ENCODE measurements at regions not wholly inside any gene's neighbourhood (a gene's known extent, or its start where the extent isn't known, plus 50 kb on each side); places are given as distances from the start of the nearest gene placed in this dataset.

DNA sequence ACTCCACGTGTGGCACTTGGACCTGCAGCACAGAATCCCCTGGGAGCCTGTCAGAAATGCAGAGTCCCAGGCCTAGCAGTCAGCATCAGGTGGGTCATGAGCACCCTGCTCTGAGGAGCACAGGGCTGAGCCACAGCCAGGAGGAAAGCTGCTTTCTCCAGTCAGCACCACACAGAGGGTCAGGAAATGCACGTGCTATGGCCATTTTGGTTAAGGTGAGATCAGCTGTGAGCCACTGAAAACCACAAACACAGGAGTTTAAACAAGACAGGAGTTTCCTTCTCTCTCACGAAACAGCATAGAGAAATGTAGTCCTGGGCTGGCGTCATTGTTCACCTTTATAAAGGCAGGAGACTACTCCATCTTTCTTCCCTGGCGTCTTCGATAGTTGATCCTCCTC lies 204.5 kb upstream of the SFSWAP start:
- TF ChIP-seq, protein P1, sequence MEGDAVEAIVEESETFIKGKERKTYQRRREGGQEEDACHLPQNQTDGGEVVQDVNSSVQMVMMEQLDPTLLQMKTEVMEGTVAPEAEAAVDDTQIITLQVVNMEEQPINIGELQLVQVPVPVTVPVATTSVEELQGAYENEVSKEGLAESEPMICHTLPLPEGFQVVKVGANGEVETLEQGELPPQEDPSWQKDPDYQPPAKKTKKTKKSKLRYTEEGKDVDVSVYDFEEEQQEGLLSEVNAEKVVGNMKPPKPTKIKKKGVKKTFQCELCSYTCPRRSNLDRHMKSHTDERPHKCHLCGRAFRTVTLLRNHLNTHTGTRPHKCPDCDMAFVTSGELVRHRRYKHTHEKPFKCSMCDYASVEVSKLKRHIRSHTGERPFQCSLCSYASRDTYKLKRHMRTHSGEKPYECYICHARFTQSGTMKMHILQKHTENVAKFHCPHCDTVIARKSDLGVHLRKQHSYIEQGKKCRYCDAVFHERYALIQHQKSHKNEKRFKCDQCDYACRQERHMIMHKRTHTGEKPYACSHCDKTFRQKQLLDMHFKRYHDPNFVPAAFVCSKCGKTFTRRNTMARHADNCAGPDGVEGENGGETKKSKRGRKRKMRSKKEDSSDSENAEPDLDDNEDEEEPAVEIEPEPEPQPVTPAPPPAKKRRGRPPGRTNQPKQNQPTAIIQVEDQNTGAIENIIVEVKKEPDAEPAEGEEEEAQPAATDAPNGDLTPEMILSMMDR (IDR thresholded peaks at IDR 0.05) = no peak
- no peak for TF ChIP-seq POLR2A (IDR thresholded peaks at IDR 0.05)
